Mesothelial cell of epicardium (in vitro differentiated cells): ENCODE measurements at regions not wholly inside any gene's neighbourhood (a gene's known extent, or its start where the extent isn't known, plus 50 kb on each side); places are given as distances from the start of the nearest gene placed in this dataset.

Experiments used
- DNase-seq, 2 experiments: peaks; one replicate each; pipeline ENCODE4 v3.0.0; 2021; ENCODE audit warnings: low spot score in 2 of 2; ENCODE audit not compliant: unreplicated experiment in 2 of 2
- H3K27ac Mint-ChIP-seq: 2 replicates; pipeline ENCODE4 v1.8.0; 2021; ENCODE audit warnings: mixed read lengths
- H3K27me3 Mint-ChIP-seq: 2 replicates; pipeline ENCODE4 v1.8.0; 2021; ENCODE audit warnings: low read depth, mixed read lengths
- H3K36me3 Mint-ChIP-seq: 2 replicates; pipeline ENCODE4 v1.8.0; 2021; ENCODE audit warnings: mixed read lengths
- H3K4me1 Mint-ChIP-seq: 2 replicates; pipeline ENCODE4 v1.8.0; 2021; ENCODE audit warnings: mixed read lengths
- H3K4me3 Mint-ChIP-seq: 2 replicates; pipeline ENCODE4 v1.8.0; 2021; ENCODE audit warnings: mild to moderate bottlenecking, moderate library complexity, mixed read lengths
- H3K9me3 Mint-ChIP-seq: 2 replicates; pipeline ENCODE4 v1.8.0; 2021; ENCODE audit warnings: mixed read lengths
- CTCF ChIP-seq: fragments of 200-600 bp; sonication (generic); IDR thresholded peaks from one replicate; pipeline ENCODE4 v1.5.0; 2021; ENCODE audit warnings: antibody characterized with exemption; ENCODE audit not compliant: unreplicated experiment

- Mint-ChIP-seq H3K4me3 (no peak overlapping the region), H3K36me3 (no peaks in the 10 kb centered on the region), H3K27ac (no peak overlapping the region), H3K9me3 (no peaks in the 10 kb centered on the region), H3K27me3 (no peaks in the 10 kb centered on the region), H3K4me1 (peaks cover 8% of the 10 kb centered on the region)
- no peak for TF ChIP-seq CTCF
- no peak for DNase-seq
Measured at GRCh38 chr15:39445931-39446330, 134.9 kb upstream of the THBS1 start.

DNA sequence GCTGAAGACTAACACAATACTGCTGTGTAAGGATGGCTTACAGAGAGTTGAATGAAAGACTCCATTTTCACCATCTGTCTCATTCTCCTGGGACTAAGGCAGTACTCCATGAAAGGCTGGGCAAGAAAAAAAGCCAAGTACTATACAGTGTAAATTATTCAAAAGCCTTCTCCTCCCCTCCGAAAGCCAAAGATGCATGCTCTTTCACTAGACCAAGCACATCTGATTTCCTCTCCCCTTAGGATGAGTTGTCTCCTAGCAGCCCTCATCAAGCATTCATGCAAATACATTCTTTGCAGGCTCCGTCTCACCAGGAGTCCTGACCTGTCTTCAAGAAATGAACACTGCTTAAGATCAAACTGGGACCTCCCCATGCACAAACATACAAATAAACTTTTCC lies 133.5 kb upstream of the THBS1 start:
- Mint-ChIP-seq H3K27me3 (no peaks in the 10 kb centered on the region), H3K36me3 (no peaks in the 10 kb centered on the region), H3K9me3 (no peaks in the 10 kb centered on the region), H3K4me3 (no peak overlapping the region), H3K4me1 (peaks cover 15% of the 10 kb centered on the region), H3K27ac (no peak overlapping the region)
- DNase-seq: no peak
- no peak for TF ChIP-seq CTCF

DNA sequence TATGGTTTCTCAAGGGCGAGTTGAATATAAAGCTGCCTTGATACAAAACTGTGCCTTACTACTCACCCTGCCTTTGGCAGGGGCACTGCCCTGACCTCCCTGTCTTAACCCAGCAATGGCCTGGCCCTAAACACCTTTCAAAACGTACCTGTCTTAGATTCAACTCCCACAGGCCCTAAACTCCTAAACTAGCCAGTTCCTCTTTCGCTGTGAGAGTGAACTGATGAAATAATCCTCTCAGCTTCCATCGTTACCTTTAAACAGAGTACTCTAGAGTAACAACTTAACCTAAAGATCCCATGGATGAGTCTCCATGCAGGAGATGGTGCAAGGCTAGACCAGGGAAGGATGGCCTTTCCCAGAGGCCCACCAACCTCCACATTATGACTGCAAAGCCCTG lies 133.0 kb upstream of the THBS1 start:
- H3K27ac Mint-ChIP-seq: no peak overlapping the region
- no peaks in the 10 kb centered on the region for H3K36me3 Mint-ChIP-seq
- no peaks in the 10 kb centered on the region for H3K9me3 Mint-ChIP-seq
- no peak overlapping the region for H3K4me3 Mint-ChIP-seq
- TF ChIP-seq CTCF: no peak
- DNase-seq: no peak
- no peaks in the 10 kb centered on the region for H3K27me3 Mint-ChIP-seq
- peaks cover 10% of the 10 kb centered on the region for H3K4me1 Mint-ChIP-seq

GRCh38 chr15:39448409-39448808 lies 132.5 kb upstream of the THBS1 start:
- Mint-ChIP-seq H3K4me3 (no peak overlapping the region), H3K27ac (no peak overlapping the region), H3K9me3 (no peaks in the 10 kb centered on the region), H3K27me3 (no peaks in the 10 kb centered on the region), H3K4me1 (peaks cover 10% of the 10 kb centered on the region), H3K36me3 (no peaks in the 10 kb centered on the region)
- TF ChIP-seq CTCF: no peak
- DNase-seq: no peak

GRCh38 chr15:39451121-39451688 lies 129.7 kb upstream of the THBS1 start:
- no peak overlapping the region for H3K4me3 Mint-ChIP-seq
- H3K9me3 Mint-ChIP-seq: no peaks in the 10 kb centered on the region
- H3K27ac Mint-ChIP-seq: no peak overlapping the region
- H3K4me1 Mint-ChIP-seq: peaks cover 25% of the 10 kb centered on the region
- H3K36me3 Mint-ChIP-seq: no peaks in the 10 kb centered on the region
- no peaks in the 10 kb centered on the region for H3K27me3 Mint-ChIP-seq
- no peak for TF ChIP-seq CTCF
- no peak for DNase-seq

GRCh38 chr15:39451871-39452270 lies 129.0 kb upstream of the THBS1 start:
- Mint-ChIP-seq H3K4me1 (peaks cover 25% of the 10 kb centered on the region), H3K9me3 (no peaks in the 10 kb centered on the region), H3K27ac (no peak overlapping the region), H3K27me3 (no peaks in the 10 kb centered on the region), H3K36me3 (no peaks in the 10 kb centered on the region), H3K4me3 (no peak overlapping the region)
- no peak for DNase-seq
- TF ChIP-seq CTCF: no peak
